ENCODE measurements at regions not wholly inside any gene's neighbourhood (a gene's known extent, or its start where the extent isn't known, plus 50 kb on each side); places are given as distances from the start of the nearest gene placed in this dataset.
"Not testable (repeated sequence)": the region's sequence is repeated elsewhere in the genome, so short reads cannot be mapped to it uniquely, and the experiment has no call there.

DNA sequence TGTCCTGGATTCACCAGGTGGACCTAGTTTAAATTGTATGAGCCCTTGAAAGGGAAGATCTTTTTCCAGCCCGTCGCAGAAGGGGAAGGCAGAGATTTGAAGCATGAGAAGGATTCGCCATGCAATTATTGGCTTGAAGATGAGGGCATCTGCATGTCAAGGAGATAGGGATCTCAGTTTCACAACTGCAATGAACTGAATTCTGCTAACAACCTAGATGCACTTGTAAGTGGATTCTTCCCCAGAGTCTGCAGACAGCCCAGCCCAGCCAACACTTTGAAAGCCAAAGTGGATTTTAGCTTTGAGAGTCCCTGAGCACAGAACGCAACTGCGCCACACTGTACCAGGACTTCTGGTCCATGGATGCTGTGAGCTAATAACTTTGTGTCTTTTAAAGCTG, 286.0 kb downstream of the TSN start:
- TF ChIP-seq JUND (IDR thresholded peaks at IDR 0.05; ENCODE audit: low read depth) = no peak
- DNase-seq (ENCODE audit: low read depth in 1 of 2, low spot score in 1 of 2) = no peak
- in situ Hi-C loops (cut with HindIII; ENCODE audit: low pct_unique_long_range_greater_than_20kb, low sequenced_read_pairs) = no loop called here

DNA sequence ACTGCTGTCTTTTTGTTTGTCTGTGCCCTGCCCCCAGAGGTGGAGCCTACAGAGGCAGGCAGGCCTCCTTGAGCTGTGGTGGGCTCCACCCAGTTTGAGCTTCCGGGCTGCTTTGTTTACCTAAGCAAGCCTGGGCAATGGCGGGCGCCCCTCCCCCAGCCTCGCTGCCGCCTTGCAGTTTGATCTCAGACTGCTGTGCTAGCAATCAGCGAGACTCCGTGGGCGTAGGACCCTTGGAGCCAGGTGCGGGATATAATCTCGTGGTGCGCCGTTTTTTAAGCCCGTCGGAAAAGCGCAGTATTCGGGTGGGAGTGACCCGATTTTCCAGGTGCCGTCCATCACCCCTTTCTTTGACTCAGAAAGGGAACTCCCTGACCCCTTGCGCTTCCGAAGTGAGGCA, 296.2 kb downstream of the TSN start:
- in situ Hi-C loops (cut with HindIII; ENCODE audit: low pct_unique_long_range_greater_than_20kb, low sequenced_read_pairs); DNase-seq (ENCODE audit: low read depth in 1 of 2, low spot score in 1 of 2): not testable (repeated sequence)

DNA sequence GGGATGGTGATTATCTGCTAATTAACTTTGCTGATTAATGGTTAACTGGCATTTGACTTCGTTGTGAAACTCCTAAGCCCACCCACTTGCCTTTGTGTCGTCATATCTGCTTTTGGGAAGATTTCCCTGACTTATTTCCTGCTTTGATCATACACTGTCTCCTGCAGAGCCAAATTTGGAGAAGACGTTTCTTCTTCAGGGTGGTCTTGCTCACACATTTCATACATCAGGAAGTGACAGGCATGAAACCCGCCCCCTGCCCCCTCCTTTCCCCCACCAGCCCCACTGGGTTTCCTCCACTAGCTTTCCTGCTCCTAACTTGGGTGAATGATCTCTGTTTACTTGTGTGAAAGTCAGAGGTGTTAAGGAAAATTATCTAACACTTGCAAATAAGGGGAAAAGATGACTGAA, 300.1 kb downstream of the TSN start:
- in situ Hi-C loops (cut with HindIII; ENCODE audit: low pct_unique_long_range_greater_than_20kb, low sequenced_read_pairs) = no loop called here
- no peak for TF ChIP-seq JUND (IDR thresholded peaks at IDR 0.05; ENCODE audit: low read depth)
- DNase-seq (ENCODE audit: low read depth in 1 of 2, low spot score in 1 of 2) = no peak

DNA sequence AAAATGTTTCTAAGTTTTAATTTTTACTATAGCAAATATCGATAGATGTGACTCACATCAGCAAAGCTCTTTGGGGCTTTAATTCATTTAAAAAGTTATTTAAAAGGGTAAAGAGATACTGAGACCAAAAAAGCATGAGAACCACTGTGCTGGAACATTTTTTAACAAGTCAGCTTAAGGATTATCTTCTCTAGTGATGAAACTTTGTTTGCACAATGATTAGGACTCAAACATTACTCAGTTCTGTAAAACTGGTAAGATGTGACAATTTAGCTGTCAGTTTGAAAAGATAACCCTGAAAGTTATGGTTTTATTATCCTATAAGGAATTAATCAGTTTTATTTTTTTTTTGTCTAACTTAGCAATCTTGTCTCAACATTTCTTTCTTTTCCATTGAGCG, 301.4 kb downstream of the TSN start:
- TF ChIP-seq JUND (IDR thresholded peaks at IDR 0.05; ENCODE audit: low read depth) = no peak
- DNase-seq (ENCODE audit: low read depth in 1 of 2, low spot score in 1 of 2) = no peak
- in situ Hi-C loops (cut with HindIII; ENCODE audit: low pct_unique_long_range_greater_than_20kb, low sequenced_read_pairs) = no loop called here

DNA sequence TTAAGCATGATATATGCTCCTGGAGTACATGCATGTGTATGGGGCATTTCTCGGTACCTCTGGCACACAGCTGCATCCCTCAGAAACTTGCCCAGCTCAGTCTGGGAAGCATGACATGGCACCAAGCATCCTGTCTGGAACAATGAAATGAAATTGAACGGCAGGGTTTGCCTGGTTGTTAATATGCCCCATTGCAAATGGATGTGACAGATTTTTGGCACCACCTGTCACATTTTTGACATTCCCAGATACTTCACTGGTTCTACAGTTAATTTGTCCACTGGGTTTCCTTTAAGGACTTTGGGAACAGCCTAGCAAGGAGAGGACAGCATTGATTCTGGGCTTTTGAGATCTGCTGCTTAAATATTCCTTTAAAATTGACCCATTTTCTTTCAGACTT, 305.8 kb downstream of the TSN start:
- in situ Hi-C loops (cut with HindIII; ENCODE audit: low pct_unique_long_range_greater_than_20kb, low sequenced_read_pairs) = no loop called here
- peak in 1 of 2 experiments; percentile 33 for DNase-seq (ENCODE audit: low read depth in 1 of 2, low spot score in 1 of 2)
- TF ChIP-seq JUND (IDR thresholded peaks at IDR 0.05; ENCODE audit: low read depth) = no peak

DNA sequence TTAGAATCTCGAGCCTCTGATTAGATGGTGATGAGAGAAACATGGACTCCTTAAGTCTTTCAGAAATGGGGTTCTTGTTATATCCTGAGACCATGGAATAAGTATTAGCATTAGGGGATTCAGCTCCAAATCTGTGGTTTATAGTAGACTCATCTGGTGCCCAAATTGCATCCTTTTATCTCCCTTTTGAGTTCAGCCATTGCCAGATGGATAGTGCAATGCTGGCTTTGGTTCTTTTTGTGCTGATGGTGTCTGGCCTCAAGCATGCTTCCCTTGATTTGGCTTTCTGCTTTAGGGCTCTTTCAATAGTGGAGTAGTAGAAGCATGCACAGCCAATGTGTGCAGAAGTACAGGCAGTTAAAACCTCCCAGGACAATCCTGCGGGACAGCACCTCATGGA, 306.4 kb downstream of the TSN start:
- in situ Hi-C loops (cut with HindIII; ENCODE audit: low pct_unique_long_range_greater_than_20kb, low sequenced_read_pairs) = no loop called here
- DNase-seq (ENCODE audit: low read depth in 1 of 2, low spot score in 1 of 2) = no peak
- TF ChIP-seq JUND (IDR thresholded peaks at IDR 0.05; ENCODE audit: low read depth) = no peak

DNA sequence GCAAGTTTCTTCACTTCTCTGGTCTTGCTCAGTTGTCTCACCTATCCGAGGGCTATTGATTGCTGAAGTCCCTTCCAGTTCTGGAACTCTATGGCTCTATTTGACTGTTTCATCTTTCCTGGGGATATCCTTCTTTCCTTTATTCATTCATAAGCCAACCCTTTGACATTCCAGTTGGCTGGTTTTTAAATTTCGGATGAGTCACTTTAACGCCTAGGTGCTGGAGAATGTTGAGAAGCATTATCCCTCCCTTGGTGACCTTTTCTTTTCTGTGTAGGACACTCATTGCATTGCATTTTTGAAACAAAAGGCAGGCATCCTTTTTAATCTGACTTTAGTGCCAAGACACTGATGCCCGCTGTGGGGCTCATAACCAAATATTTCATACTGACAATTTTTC, 307.1 kb downstream of the TSN start:
- DNase-seq (ENCODE audit: low read depth in 1 of 2, low spot score in 1 of 2) = no peak
- in situ Hi-C loops (cut with HindIII; ENCODE audit: low pct_unique_long_range_greater_than_20kb, low sequenced_read_pairs) = no loop called here
- TF ChIP-seq JUND (IDR thresholded peaks at IDR 0.05; ENCODE audit: low read depth) = no peak

DNA sequence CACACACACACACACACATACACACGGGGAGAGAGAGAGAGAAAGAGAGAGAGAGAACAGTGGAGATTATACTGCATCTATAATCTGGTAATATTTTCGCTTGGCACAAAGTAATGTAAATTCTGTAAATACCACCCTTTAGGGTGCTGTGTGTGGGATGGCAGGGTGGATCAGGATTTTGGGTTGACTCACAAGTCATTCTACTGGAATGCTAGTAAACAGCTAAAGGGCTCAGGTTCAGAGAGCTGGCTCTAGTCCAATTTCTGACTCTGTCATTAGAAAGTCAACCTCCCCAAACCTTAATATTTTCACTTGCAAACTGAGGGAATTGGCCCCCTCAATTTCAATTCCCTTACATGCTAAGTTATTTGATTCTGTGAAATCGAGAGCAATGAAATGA, 308.3 kb downstream of the TSN start:
- in situ Hi-C loops (cut with HindIII; ENCODE audit: low pct_unique_long_range_greater_than_20kb, low sequenced_read_pairs) = no loop called here
- TF ChIP-seq JUND (IDR thresholded peaks at IDR 0.05; ENCODE audit: low read depth) = no peak
- DNase-seq (ENCODE audit: low read depth in 1 of 2, low spot score in 1 of 2) = peak in 1 of 2 experiments; percentile 17

DNA sequence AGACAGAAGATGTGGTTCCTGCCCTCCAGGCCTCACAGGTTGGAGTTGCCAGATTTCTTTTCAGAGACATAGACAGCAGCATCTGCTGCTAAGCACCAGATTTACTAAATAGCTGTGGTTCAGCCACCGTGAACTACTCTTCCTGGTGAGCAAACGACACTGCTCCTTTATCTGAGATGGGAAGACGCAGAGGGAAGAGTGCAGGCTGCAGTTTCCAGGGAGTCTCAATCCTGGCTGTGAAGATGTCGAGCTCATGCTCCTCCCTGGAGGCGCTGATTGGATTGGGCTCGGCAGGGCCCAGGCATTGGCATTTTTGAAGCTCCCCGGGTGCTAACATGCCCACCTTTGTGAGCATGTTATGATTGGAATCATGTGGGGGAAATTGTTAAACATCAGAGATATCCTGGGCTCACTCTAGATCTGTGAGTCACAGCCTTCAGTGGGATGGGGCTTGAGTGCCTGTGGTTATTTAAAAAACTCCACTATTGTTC, 314.8 kb downstream of the TSN start:
- TF ChIP-seq JUND (IDR thresholded peaks at IDR 0.05; ENCODE audit: low read depth) = no peak
- no peak for DNase-seq (ENCODE audit: low read depth in 1 of 2, low spot score in 1 of 2)
- in situ Hi-C loops (cut with HindIII; ENCODE audit: low pct_unique_long_range_greater_than_20kb, low sequenced_read_pairs) = no loop called here

DNA sequence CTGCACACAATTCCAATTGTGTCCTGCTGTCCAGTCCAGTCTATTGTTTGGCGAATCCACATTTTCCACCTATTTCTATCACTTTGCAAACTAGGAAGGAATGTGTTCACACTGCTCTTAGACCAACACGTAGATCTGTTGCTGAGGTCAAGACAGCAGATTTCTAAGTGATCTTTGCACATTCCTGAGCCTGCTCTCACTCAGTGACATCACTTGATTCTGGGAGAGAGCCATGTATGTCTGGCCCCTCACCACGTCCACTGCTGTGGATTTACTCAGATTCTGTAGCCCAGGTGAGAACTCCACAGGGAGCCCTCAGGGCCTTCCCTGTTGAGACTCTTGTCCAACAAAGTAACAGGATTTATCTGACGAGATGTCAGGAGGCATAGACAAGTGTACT, 317.2 kb downstream of the TSN start:
- in situ Hi-C loops (cut with HindIII; ENCODE audit: low pct_unique_long_range_greater_than_20kb, low sequenced_read_pairs) = no loop called here
- no peak for TF ChIP-seq JUND (IDR thresholded peaks at IDR 0.05; ENCODE audit: low read depth)
- no peak for DNase-seq (ENCODE audit: low read depth in 1 of 2, low spot score in 1 of 2)

DNA sequence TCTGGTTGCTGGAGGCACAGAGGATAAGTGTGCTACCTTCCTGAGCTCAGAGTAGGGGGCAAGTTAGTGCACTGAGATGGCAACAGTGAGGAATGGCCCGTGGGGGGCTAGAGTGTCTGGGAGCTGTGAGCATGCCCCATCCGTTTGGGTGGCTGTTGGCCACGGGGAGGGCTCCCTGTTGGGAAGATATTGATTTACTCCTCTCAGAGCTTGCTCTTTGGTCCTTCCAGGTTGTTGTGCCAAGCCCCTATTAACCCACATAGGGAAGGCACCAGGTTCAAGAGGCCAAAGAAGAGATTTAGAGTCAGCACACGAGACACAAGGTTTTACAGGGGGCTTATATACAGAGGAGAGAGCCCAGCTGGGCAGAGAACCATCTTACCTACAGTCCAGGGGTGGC, 318.8 kb downstream of the TSN start:
- DNase-seq (ENCODE audit: low read depth in 1 of 2, low spot score in 1 of 2) = no peak
- in situ Hi-C loops (cut with HindIII; ENCODE audit: low pct_unique_long_range_greater_than_20kb, low sequenced_read_pairs) = no loop called here
- TF ChIP-seq JUND (IDR thresholded peaks at IDR 0.05; ENCODE audit: low read depth) = no peak

DNA sequence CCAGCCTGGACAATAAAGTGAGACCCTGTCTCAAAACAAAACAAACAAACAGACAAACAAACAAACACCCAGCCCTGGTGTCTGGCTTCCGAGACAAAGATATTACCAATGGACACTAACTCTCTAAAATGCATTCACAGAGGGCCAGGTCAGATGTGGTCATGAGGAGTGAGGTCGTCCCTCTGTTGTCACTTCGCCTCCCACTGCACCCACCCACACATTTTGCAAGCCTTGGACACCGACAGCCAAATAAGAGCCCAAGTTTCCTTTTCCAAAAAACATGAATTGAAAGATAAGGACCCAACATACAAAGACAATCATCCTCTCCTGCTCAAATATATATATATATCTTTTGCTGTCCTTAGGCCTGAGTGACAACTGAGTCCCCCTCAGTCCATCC, 319.9 kb downstream of the TSN start:
- DNase-seq (ENCODE audit: low read depth in 1 of 2, low spot score in 1 of 2) = no peak
- in situ Hi-C loops (cut with HindIII; ENCODE audit: low pct_unique_long_range_greater_than_20kb, low sequenced_read_pairs) = no loop called here
- no peak for TF ChIP-seq JUND (IDR thresholded peaks at IDR 0.05; ENCODE audit: low read depth)

DNA sequence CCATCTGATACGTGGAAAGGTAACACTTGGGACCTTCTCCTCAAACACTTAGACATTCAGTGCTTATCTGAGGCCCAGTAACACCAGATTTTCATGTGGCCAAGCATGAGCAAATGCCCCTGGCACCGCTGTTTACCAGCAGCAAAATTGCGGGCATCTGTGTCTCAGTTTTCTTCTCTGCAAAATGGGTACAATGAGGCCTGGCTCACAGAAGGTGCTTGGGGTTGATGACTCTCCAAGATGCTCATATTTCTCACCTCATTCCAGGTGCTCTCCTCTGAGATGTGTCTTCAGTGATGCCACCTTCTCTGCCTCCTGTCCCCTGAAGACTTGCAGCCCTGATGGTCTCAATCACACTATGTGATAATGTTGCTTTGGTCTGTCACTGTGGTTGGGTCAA, 321.7 kb downstream of the TSN start:
- DNase-seq (ENCODE audit: low read depth in 1 of 2, low spot score in 1 of 2) = no peak
- no peak for TF ChIP-seq JUND (IDR thresholded peaks at IDR 0.05; ENCODE audit: low read depth)
- in situ Hi-C loops (cut with HindIII; ENCODE audit: low pct_unique_long_range_greater_than_20kb, low sequenced_read_pairs) = no loop called here

DNA sequence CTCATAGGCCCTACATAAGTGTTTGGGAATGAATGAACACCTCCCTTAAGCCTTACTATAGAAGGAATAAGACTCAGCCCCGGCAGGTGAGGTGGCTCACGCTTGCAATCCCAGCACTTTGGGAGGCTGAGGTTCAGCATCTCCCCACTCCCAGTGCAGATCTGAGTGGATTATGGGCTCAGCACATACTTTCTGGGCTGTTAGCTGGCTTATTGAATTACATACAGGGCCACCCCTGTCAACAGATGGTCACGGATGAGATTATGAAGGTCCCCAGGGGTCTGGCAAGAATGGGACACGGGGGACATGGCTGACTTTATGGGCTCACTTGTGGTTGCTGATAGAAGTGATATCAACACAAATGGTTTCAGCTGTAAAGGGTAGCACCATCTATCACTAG, 322.3 kb downstream of the TSN start:
- TF ChIP-seq JUND (IDR thresholded peaks at IDR 0.05; ENCODE audit: low read depth) = no peak
- DNase-seq (ENCODE audit: low read depth in 1 of 2, low spot score in 1 of 2) = no peak
- in situ Hi-C loops (cut with HindIII; ENCODE audit: low pct_unique_long_range_greater_than_20kb, low sequenced_read_pairs) = no loop called here

Data from T47D (cell line).